BE2C (cell line): ENCODE measurements at regions not wholly inside any gene's neighbourhood (a gene's known extent, or its start where the extent isn't known, plus 50 kb on each side); places are given as distances from the start of the nearest gene placed in this dataset.

Source experiments
- DNase-seq: peaks from one replicate; pipeline ENCODE4 v3.0.0-alpha.2; 2020
- H3K27me3 ChIP-seq: fragments of 250-450 bp; sonication (Bioruptor Pico); 2 replicates; pipeline ENCODE4 v1.5.1; 2020; ENCODE audit warnings: mild to moderate bottlenecking
- H3K36me3 ChIP-seq: fragments of 250-450 bp; sonication (Bioruptor Pico); 2 replicates; pipeline ENCODE4 v1.5.1; 2020; ENCODE audit warnings: mild to moderate bottlenecking
- H3K4me1 ChIP-seq: fragments of 250-450 bp; sonication (Bioruptor Pico); 2 replicates; pipeline ENCODE4 v1.5.1; 2020
- H3K4me3 ChIP-seq: 2 replicates; pipeline ENCODE4 v1.5.1; 2011; ENCODE audit warnings: low read depth, low read length
- H3K9me3 ChIP-seq: fragments of 250-450 bp; sonication (Bioruptor Pico); 2 replicates; pipeline ENCODE4 v1.5.1; 2020
- CTCF ChIP-seq: IDR thresholded peaks from 2 replicates; pipeline ENCODE4 v1.5.1; 2012; ENCODE audit warnings: mild to moderate bottlenecking, low read depth, low read length

GRCh38 chr3:159144472-159144871 lies 342.6 kb downstream of the MFSD1 start:
- TF ChIP-seq CTCF: no peak
- Histone ChIP-seq H3K27me3 (no peaks in the 10 kb centered on the region), H3K4me1 (no peaks in the 10 kb centered on the region), H3K9me3 (no peaks in the 10 kb centered on the region), H3K4me3 (no peak overlapping the region), H3K36me3 (no peaks in the 10 kb centered on the region)
- DNase-seq: no peak

- DNase-seq: no peak
- no peak for TF ChIP-seq CTCF
- no peak overlapping the region for H3K4me3 ChIP-seq
- no peaks in the 10 kb centered on the region for H3K27me3 ChIP-seq
- no peaks in the 10 kb centered on the region for H3K9me3 ChIP-seq
- H3K4me1 ChIP-seq: no peaks in the 10 kb centered on the region
- H3K36me3 ChIP-seq: no peaks in the 10 kb centered on the region
Observed at GRCh38 chr3:159144891-159145290, 343.0 kb downstream of the MFSD1 start.

GRCh38 chr3:159146392-159146791 lies 344.5 kb downstream of the MFSD1 start:
- Histone ChIP-seq H3K4me1 (no peaks in the 10 kb centered on the region), H3K36me3 (no peaks in the 10 kb centered on the region), H3K4me3 (no peak overlapping the region), H3K27me3 (no peaks in the 10 kb centered on the region), H3K9me3 (no peaks in the 10 kb centered on the region)
- TF ChIP-seq CTCF: no peak
- DNase-seq: no peak

- H3K4me3 ChIP-seq: no peak overlapping the region
- H3K4me1 ChIP-seq: no peaks in the 10 kb centered on the region
- no peak for TF ChIP-seq CTCF
- H3K27me3 ChIP-seq: no peaks in the 10 kb centered on the region
- no peaks in the 10 kb centered on the region for H3K36me3 ChIP-seq
- no peak for DNase-seq
- H3K9me3 ChIP-seq: no peaks in the 10 kb centered on the region
Observed at GRCh38 chr3:159146856-159147435, 345.1 kb downstream of the MFSD1 start.

GRCh38 chr3:159147813-159148212 lies 346.0 kb downstream of the MFSD1 start:
- TF ChIP-seq CTCF: no peak
- H3K4me1 ChIP-seq: no peaks in the 10 kb centered on the region

GRCh38 chr3:159148466-159148865 lies 346.6 kb downstream of the MFSD1 start:
- Histone ChIP-seq H3K9me3 (no peaks in the 10 kb centered on the region), H3K36me3 (no peaks in the 10 kb centered on the region), H3K27me3 (no peaks in the 10 kb centered on the region), H3K4me3 (no peak overlapping the region), H3K4me1 (no peaks in the 10 kb centered on the region)
- TF ChIP-seq CTCF: no peak
- no peak for DNase-seq

More at GRCh38 chr3:159147813-159148212, 346.0 kb downstream of the MFSD1 start:
- Histone ChIP-seq H3K27me3 (no peaks in the 10 kb centered on the region), H3K36me3 (no peaks in the 10 kb centered on the region), H3K4me3 (no peak overlapping the region), H3K9me3 (no peaks in the 10 kb centered on the region)
- no peak for DNase-seq
